ENCODE measurements at regions not wholly inside any gene's neighbourhood (a gene's known extent, or its start where the extent isn't known, plus 50 kb on each side); places are given as distances from the start of the nearest gene placed in this dataset.
A peak's percentile ranks its signal among the peaks of the same experiment; 100 is the strongest.

- no peak for DNase-seq
Observed at GRCh38 chr7:54701982-54702381, 57.0 kb downstream of the SEC61G start.

GRCh38 chr7:54699715-54700114 is 59.3 kb downstream of the SEC61G start:
- no peak for DNase-seq

- no peak for DNase-seq
Observed at GRCh38 chr7:54697659-54698186, 61.3 kb downstream of the SEC61G start.

- no peak for DNase-seq
Observed at GRCh38 chr7:54690892-54691291, 68.1 kb downstream of the SEC61G start.

GRCh38 chr7:54690050-54690443 is 69.0 kb downstream of the SEC61G start:
- DNase-seq: no peak

- no peak for DNase-seq
Observed at GRCh38 chr7:54689394-54690049, 69.5 kb downstream of the SEC61G start.

- no peak for DNase-seq
Observed at GRCh38 chr7:54687462-54688212, 71.4 kb downstream of the SEC61G start.

GRCh38 chr7:54680377-54681005 is 78.5 kb downstream of the SEC61G start:
- no peak for DNase-seq

GRCh38 chr7:54679490-54679817 is 79.6 kb downstream of the SEC61G start:
- DNase-seq: no peak

GRCh38 chr7:54678763-54679489 is 80.1 kb downstream of the SEC61G start:
- DNase-seq: no peak

GRCh38 chr7:54674891-54675290 is 84.1 kb downstream of the SEC61G start:
- DNase-seq: no peak

GRCh38 chr7:54672519-54672918 is 86.5 kb downstream of the SEC61G start:
- DNase-seq: no peak

- DNase-seq: peak; percentile 96
Observed at GRCh38 chr7:54664235-54665228, 94.5 kb downstream of the SEC61G start.

GRCh38 chr7:54663603-54664234 is 95.3 kb downstream of the SEC61G start:
- DNase-seq: no peak

GRCh38 chr7:54663186-54663585 is 95.8 kb downstream of the SEC61G start:
- DNase-seq: peak; percentile 32

GRCh38 chr7:54662701-54663100 is 96.3 kb downstream of the SEC61G start:
- DNase-seq: no peak

- no peak for DNase-seq
Observed at GRCh38 chr7:54653905-54654304, 105.1 kb downstream of the SEC61G start.

GRCh38 chr7:54643064-54643463 is 100.9 kb downstream of the VSTM2A start:
- DNase-seq: no peak

- DNase-seq: no peak
Observed at GRCh38 chr7:54637712-54638396, 95.7 kb downstream of the VSTM2A start.

- DNase-seq: no peak
Observed at GRCh38 chr7:54632696-54633095, 90.5 kb downstream of the VSTM2A start.

- no peak for DNase-seq
Observed at GRCh38 chr7:54629771-54630170, 87.6 kb downstream of the VSTM2A start.
